ENCODE measurements at regions not wholly inside any gene's neighbourhood (a gene's known extent, or its start where the extent isn't known, plus 50 kb on each side); places are given as distances from the start of the nearest gene placed in this dataset.

DNA sequence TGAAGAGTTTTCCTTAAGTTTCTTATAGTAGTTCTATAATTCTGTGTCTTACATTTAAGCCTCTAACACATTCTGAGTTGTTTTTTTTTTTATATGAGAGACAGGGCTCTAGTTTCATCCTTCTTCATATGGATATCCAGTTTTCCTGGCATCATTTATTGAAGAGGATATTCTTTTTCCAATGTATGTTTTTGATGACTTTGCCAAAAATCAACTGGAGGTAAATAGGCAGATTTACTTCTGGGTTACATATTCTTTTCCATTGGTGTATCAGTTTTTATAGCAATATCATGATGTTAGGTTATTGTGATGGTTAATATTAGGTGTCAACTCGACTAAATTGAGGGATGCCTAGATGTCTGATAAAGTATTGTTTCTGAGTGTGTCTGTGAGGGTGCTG is 650.7 kb upstream of the GRID2 start:
- TF ChIP-seq, protein P1, sequence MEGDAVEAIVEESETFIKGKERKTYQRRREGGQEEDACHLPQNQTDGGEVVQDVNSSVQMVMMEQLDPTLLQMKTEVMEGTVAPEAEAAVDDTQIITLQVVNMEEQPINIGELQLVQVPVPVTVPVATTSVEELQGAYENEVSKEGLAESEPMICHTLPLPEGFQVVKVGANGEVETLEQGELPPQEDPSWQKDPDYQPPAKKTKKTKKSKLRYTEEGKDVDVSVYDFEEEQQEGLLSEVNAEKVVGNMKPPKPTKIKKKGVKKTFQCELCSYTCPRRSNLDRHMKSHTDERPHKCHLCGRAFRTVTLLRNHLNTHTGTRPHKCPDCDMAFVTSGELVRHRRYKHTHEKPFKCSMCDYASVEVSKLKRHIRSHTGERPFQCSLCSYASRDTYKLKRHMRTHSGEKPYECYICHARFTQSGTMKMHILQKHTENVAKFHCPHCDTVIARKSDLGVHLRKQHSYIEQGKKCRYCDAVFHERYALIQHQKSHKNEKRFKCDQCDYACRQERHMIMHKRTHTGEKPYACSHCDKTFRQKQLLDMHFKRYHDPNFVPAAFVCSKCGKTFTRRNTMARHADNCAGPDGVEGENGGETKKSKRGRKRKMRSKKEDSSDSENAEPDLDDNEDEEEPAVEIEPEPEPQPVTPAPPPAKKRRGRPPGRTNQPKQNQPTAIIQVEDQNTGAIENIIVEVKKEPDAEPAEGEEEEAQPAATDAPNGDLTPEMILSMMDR (IDR thresholded peaks at IDR 0.05; ENCODE audit: extremely low read depth, low read depth, low read length): no peak
- Histone ChIP-seq H2AFZ (ENCODE audit: low read length) (no peak overlapping the region), H3K79me2 (ENCODE audit: insufficient read depth, low read length) (no peaks in the 10 kb centered on the region), H4K20me1 (ENCODE audit: insufficient read depth, low read length) (no peaks in the 10 kb centered on the region), H3K4me2 (ENCODE audit: insufficient read depth, low read length) (no peak overlapping the region), H3K9me3 (ENCODE audit: low read depth, low read length) (no peaks in the 10 kb centered on the region), H3K4me3 (ENCODE audit: insufficient read depth, low read length) (no peak overlapping the region), H3K27ac (ENCODE audit: low read depth, low read length) (no peak overlapping the region), H3K4me1 (ENCODE audit: insufficient read depth, low read length) (no peaks in the 10 kb centered on the region), H3K36me3 (ENCODE audit: insufficient read depth, low read length) (no peaks in the 10 kb centered on the region), H3K27me3 (ENCODE audit: insufficient read depth, low read length) (no peaks in the 10 kb centered on the region)
- DNase-seq (ENCODE audit: insufficient read length, low spot score, missing footprints): no peak

DNA sequence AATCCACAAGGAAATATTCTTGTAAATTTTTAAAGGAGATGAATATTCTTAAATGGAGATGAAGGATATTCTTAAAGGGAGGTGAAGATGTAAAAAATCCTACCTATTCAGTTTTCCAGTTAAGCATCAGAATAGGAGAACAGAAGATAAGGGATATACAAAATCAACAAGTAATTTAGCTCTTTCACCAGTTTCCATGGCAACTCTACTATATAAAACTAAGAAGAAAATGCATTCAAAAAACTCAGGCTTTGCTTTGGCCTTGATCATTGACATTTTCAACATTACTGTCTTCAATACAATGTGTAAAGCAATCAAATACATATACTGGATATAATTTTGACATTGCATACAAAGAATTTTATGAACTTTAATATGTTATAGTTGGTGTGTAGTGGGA is 622.7 kb upstream of the GRID2 start:
- H3K4me1 ChIP-seq (ENCODE audit: insufficient read depth, low read length): no peaks in the 10 kb centered on the region
- no peak overlapping the region for H3K4me3 ChIP-seq (ENCODE audit: insufficient read depth, low read length)
- no peaks in the 10 kb centered on the region for H3K9me3 ChIP-seq (ENCODE audit: low read depth, low read length)
- no peak for DNase-seq (ENCODE audit: insufficient read length, low spot score, missing footprints)
- TF ChIP-seq, protein P1 (IDR thresholded peaks at IDR 0.05; ENCODE audit: extremely low read depth, low read depth, low read length): no peak
- H3K4me2 ChIP-seq (ENCODE audit: insufficient read depth, low read length): no peak overlapping the region
- H3K79me2 ChIP-seq (ENCODE audit: insufficient read depth, low read length): no peaks in the 10 kb centered on the region
- no peaks in the 10 kb centered on the region for H4K20me1 ChIP-seq (ENCODE audit: insufficient read depth, low read length)
- no peaks in the 10 kb centered on the region for H3K36me3 ChIP-seq (ENCODE audit: insufficient read depth, low read length)
- H3K27me3 ChIP-seq (ENCODE audit: insufficient read depth, low read length): no peaks in the 10 kb centered on the region
- H2AFZ ChIP-seq (ENCODE audit: low read length): no peak overlapping the region
- no peak overlapping the region for H3K27ac ChIP-seq (ENCODE audit: low read depth, low read length)

DNA sequence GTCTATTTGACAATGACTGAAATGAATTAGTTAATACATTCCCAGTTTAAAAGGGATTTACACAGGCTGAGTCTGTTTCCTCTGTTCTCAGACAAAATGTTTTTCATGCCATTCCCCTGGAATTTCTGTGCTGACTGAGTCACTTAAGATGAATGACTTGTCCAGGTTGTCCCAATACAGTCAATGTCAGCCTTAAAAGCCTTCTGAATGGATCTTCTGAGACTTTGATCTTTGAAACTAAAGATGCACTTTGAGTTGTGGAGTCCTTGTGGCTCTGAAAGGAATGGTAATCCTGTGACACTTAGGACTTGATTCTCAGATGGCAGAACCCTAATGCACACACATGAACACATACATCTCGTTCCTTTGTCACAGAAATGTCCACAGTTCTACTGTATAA is 622.2 kb upstream of the GRID2 start:
- TF ChIP-seq, protein P1 (IDR thresholded peaks at IDR 0.05; ENCODE audit: extremely low read depth, low read depth, low read length): no peak
- H3K27ac ChIP-seq (ENCODE audit: low read depth, low read length): no peak overlapping the region
- H3K4me1 ChIP-seq (ENCODE audit: insufficient read depth, low read length): no peaks in the 10 kb centered on the region
- DNase-seq (ENCODE audit: insufficient read length, low spot score, missing footprints): no peak
- H3K4me2 ChIP-seq (ENCODE audit: insufficient read depth, low read length): no peak overlapping the region
- no peaks in the 10 kb centered on the region for H3K27me3 ChIP-seq (ENCODE audit: insufficient read depth, low read length)
- no peak overlapping the region for H3K4me3 ChIP-seq (ENCODE audit: insufficient read depth, low read length)
- no peaks in the 10 kb centered on the region for H4K20me1 ChIP-seq (ENCODE audit: insufficient read depth, low read length)
- H3K79me2 ChIP-seq (ENCODE audit: insufficient read depth, low read length): no peaks in the 10 kb centered on the region
- no peaks in the 10 kb centered on the region for H3K9me3 ChIP-seq (ENCODE audit: low read depth, low read length)
- H3K36me3 ChIP-seq (ENCODE audit: insufficient read depth, low read length): no peaks in the 10 kb centered on the region
- H2AFZ ChIP-seq (ENCODE audit: low read length): no peak overlapping the region

DNA sequence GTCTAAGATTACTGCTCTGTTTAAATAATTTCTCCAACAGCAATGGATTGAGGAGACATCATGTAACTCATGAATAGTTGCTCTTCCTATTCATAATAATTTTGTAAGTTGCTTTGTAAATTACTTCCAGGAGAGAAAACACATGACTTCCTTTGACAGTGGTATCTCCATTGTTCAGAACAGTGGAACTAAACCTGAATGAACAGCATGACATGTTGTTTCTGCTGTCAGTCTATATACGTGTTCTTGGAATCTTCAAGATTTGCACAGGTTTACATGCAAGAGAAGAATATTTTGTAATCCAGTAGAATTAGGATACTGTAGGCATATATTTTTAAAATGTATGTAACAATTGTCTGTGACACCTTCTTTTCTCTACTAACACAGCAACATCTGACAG is 618.8 kb upstream of the GRID2 start:
- Histone ChIP-seq H3K4me3 (ENCODE audit: insufficient read depth, low read length) (no peak overlapping the region), H2AFZ (ENCODE audit: low read length) (no peak overlapping the region), H3K9me3 (ENCODE audit: low read depth, low read length) (no peaks in the 10 kb centered on the region), H3K4me1 (ENCODE audit: insufficient read depth, low read length) (no peaks in the 10 kb centered on the region), H3K27ac (ENCODE audit: low read depth, low read length) (no peak overlapping the region), H4K20me1 (ENCODE audit: insufficient read depth, low read length) (no peaks in the 10 kb centered on the region), H3K4me2 (ENCODE audit: insufficient read depth, low read length) (no peak overlapping the region), H3K79me2 (ENCODE audit: insufficient read depth, low read length) (no peaks in the 10 kb centered on the region), H3K27me3 (ENCODE audit: insufficient read depth, low read length) (no peaks in the 10 kb centered on the region), H3K36me3 (ENCODE audit: insufficient read depth, low read length) (no peaks in the 10 kb centered on the region)
- DNase-seq (ENCODE audit: insufficient read length, low spot score, missing footprints): no peak
- TF ChIP-seq, protein P1 (IDR thresholded peaks at IDR 0.05; ENCODE audit: extremely low read depth, low read depth, low read length): no peak

Data from osteoblast (primary cell).